Fibroblast of skin of left biceps (primary cell): ENCODE measurements at regions not wholly inside any gene's neighbourhood (a gene's known extent, or its start where the extent isn't known, plus 50 kb on each side); places are given as distances from the start of the nearest gene placed in this dataset.

Experiments
- DNase-seq, 2 experiments: peaks; one replicate each; pipeline ENCODE4 v3.0.0-alpha.2; 2013; ENCODE audit warnings: low read depth in 2 of 2

DNA sequence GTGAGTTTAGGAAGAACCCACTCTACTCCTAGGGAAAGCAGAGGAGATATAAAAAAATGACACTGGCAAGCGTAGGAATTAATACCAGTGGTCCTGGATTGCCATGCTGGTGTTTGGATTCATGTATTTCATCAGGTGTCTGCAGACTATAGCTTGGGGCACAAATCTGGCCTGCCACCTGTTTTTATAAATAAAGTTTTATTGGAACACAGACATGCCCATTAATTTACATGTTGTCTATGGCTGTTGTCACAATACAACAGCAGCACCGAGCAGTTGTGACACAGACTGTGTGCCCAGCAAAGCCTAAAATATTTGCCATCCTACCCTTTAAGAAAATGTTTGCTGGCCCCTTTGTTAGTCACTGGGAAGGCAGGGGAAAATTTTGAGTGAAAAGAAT, 553.2 kb downstream of the VRK1 start:
- no peak for DNase-seq

GRCh38 chr14:97350894-97351731, 553.9 kb downstream of the VRK1 start:
- no peak for DNase-seq

DNA sequence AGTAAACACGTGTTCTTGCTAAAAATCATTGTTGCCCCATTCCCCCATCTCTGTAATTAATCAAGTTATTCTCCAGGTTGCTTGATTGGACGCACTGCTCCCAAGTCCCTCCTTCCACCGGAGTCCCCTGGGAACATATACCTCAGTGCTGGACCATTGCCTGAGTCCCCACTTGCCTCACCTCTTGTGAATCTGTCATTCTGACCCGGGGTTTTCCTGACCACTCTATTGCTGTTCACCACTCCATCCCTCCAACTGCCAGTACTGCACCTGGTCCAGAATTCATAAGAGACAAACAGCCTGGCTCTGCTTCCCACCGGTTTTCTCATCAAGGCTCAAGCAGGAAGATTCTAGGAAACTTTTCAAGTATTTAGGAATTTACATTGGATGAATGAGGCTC, 555.9 kb downstream of the VRK1 start:
- no peak for DNase-seq

GRCh38 chr14:97354119-97354722, 557.0 kb downstream of the VRK1 start:
- DNase-seq, result no peak

DNA sequence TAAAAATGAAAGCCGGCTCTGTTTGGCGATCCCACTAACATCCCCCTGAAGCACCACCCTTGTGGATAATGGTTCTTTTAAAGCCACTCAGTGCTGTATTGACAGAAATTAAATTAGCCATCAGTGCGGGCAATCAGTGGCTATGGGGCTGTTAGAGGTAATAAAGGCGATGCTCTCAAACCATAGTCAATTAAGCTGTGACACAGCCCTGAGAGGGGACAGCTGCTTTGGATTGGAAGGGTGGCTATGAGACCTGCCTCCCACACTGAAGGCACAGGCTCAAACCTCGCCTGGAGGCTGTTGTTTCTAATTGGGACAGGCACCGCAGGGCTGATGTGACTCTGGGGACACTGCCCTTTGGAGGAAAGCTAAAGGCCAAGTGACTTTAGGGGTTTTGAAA, 562.2 kb downstream of the VRK1 start:
- DNase-seq, result no peak

DNA sequence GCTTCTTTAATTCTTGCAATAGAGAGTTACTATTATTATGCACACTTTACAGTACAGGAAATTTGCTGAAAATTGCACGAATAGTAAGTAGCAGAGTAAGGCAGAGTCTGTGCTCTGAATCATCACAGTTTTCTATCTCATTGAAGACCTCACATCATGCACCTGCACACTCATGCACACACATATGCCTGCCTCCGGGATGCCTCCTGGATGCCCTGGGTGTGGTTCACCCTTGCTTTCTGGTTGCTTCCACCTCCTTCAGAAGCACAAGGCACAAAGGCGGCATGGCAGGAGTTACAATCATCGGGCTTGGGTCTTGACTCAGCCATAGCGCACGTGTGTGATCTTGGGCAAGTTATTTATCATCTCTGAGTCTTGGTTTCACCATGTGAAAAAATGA, 564.0 kb downstream of the VRK1 start:
- no peak for DNase-seq

GRCh38 chr14:97361958-97362357, 564.8 kb downstream of the VRK1 start:
- no peak for DNase-seq

GRCh38 chr14:97366400-97366799, 569.2 kb downstream of the VRK1 start:
- no peak for DNase-seq

GRCh38 chr14:97367278-97367677, 570.1 kb downstream of the VRK1 start:
- no peak for DNase-seq

DNA sequence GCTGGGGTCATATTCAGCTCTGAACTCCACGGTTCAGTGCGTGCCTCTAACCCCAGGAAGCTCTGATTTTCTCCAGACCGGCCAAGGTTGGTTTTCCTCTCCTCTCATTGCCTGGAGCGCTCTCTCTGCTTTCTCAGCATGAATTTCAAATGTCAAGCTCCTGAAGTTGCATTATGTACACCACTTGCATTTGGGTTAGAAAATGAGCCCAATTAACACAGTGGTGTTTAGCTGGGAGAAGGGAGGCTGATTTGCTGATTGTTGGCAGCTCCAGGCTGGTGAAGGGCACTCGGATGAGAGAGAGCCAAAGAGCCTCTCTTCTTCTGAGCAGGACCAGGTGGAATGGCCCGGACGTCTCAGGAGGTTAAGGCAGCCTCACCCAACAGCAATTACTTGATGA, 570.9 kb downstream of the VRK1 start:
- DNase-seq, result no peak

DNA sequence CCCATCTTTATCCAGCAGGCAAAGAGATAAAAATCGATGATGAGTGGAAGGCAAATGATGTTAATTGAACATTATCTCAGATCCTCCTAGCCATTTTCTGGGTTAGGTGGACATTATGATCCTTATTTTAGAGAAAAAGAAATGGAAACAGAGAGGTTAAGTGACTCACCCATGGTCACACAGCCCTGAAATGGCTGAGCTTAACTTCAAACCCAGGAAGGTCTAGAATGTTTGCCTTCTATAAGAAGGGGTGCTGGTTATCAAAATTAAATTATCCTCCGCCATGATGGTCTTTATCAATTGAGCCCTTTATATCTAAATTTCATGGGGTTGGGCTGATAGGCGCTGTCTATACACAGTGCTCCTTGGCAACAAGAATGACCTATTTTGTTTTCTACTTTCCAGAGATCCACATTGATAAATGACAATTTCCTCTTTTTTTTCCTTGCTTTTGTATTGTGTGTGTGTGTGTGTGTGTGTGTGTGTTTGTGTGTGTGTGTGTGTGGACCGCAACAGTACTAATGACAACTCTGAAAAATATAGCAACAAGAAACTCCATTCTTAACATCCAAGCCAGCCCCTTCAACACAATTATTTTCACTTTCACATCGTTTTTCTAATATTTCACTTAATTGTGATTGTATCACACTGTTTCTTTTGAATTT, 571.9 kb downstream of the VRK1 start:
- DNase-seq, result no peak

GRCh38 chr14:97369901-97370300, 572.7 kb downstream of the VRK1 start:
- DNase-seq, result no peak

- no peak for DNase-seq
Observed at GRCh38 chr14:97376310-97376709, 579.1 kb downstream of the VRK1 start.

DNA sequence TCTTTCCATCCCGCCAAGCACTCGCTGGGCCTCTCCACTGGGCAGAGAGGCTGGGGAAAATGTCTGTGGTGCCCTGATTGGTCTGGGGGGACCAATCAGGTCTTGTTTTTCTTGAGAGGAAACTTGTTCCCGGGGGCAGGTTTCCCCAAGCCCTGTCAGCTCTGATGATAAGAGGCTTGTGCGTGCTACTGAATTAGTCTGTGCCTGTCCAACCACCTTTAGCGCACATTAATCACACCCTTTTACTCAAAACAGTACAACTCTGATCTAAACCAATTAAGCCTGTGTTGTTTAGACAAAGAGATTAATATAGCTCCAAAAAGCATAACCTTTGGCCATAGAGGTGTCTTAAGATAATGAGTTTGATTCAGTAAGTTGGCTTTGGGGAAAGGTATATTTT, 580.4 kb downstream of the VRK1 start:
- no peak for DNase-seq

GRCh38 chr14:97379091-97379531, 581.9 kb downstream of the VRK1 start:
- DNase-seq, result no peak

DNA sequence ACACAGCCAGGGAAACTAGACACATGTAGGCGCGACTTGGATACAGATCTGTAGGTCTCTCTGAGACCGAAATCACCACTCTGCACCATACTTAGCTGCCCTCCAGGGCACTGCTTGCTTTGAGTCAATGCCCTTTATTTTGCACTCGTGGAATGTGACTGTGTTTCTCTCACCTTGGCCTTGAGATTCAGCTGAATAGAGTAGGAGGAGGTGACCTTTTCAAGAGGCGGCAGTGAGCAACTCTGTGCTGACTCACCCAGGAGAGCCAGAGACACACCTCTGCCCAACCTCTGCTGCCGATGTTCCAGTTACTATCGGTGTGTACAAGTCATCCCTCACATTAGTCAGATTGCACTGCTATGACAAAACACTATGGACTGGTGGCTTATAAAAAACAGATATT, 583.4 kb downstream of the VRK1 start:
- DNase-seq, result no peak

DNA sequence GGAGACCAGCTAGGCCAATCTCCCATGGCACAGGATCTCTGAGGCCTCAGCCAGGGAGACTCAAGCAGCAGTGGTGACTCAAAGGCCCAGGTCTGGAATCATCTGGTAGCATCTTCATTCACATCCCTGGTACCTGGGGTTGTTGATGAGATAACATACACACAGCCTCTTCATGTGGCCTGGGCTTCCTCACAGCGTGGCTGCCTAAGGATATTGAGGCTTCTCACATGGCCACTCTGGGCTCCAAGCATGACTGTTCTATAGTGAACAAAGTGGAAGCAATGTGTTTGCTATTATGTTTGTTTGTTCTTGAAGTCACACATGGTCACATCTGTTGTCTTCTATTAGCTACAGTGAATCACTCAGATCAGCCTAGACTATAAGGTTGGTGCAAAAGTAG, 584.1 kb downstream of the VRK1 start:
- DNase-seq, result no peak

DNA sequence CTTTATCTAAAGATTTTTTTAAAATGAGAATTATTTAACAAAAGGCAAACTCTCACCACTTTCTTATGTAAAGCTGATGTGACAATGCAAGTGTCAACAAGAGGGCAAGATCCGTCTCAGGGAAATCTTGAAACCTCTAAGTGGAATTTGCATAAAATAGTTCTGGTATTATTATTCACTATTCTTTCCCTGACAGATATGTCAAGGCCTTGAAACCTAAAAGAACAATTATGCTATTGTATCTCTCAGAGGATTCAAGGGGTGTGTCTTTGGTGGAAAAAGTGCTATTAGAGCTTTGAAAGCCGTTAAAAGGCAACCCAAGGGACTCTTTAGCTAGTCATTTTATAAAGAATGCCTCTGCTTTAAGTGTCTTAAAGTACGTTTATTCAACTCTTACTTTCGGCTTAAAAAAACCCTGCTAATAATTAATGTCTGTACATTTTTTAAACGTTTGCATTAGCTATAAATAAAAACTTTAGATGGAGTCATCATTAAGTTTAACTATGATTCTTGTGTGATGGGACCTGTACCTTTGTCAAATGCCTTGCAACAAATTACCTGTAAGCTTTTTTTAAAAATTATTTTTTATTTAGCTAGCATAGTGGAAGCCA, 585.5 kb downstream of the VRK1 start:
- DNase-seq, result no peak

GRCh38 chr14:97385727-97386126, 588.5 kb downstream of the VRK1 start:
- no peak for DNase-seq

DNA sequence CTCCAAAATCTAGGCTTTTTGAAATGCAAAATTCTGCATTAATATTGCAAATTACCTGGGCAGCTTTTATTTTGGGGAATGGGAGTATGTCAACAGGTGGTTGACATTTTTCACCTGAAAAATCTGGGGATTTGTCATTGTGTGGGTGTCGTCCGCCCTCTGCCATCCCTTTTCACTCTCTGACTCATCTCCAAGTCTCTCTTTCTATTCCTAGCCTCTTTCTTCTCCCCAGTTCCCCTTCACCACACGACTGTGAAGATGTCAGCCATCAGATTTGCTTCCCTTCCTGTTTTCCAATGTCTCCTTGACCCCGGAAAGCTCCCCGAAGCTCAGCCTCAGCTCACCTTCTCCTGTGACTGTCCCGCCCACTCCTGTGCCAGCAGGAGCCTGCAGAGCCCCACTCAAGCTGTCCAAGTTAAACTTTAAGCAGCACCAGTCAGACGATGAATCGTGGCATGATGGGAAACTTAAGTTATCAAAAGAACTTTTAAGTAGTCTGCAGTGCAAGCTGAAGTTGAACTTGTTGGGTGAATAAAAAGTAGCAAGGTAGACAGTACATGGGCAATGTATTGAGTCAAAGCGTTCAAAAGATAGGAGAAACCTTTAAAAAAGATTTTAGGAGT, 590.2 kb downstream of the VRK1 start:
- DNase-seq, result no peak

DNA sequence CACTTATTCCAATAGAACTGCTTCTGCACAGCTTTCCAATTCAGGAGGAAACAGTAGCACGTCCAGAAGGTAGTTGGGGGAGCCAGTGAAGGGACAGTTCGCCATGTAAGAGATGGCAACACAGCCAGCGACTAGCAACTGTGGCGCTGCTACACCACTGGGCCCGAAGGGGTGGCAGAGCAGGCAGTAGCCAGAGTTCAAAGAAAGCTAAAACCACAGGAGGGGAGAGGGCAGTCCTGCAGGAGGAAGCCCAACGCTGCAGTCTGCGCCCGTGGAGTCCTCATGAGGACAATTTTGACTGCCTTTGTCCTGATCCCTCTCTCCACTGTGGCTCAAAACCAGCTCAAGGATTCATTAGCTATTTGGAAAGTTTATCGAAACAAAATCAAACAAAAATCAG, 591.2 kb downstream of the VRK1 start:
- DNase-seq, result no peak

- DNase-seq, result no peak
Observed at GRCh38 chr14:97390096-97390724, 593.0 kb downstream of the VRK1 start.
